NK-92 (cell line): ENCODE measurements at regions not wholly inside any gene's neighbourhood (a gene's known extent, or its start where the extent isn't known, plus 50 kb on each side); places are given as distances from the start of the nearest gene placed in this dataset.

ENCODE experiments used
- DNase-seq: peaks from one replicate; lab custom pipeline; 2025; ENCODE audit not compliant: unreplicated experiment; lab: John Stamatoyannopoulos, UW

DNA sequence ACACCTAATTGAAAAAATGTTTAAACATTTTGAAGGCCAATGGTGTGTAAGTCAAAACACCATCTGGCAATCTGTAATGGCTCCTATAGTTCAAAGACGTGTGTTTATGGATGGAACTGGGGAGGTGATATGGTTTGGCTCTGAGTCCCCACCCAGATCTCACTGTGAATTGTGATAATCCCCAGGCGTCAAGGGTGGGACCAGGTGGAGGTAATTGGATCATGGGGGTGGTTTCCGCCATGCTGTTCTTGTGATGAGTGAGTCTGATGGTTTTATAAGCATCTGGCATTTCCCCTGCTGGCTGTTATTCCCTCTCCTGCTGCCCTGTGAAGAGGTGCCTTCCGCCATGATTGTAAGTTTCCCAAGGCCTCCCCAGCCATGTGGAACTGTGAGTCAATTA is 52.2 kb downstream of the ADRA2C start:
- DNase-seq: no peak

DNA sequence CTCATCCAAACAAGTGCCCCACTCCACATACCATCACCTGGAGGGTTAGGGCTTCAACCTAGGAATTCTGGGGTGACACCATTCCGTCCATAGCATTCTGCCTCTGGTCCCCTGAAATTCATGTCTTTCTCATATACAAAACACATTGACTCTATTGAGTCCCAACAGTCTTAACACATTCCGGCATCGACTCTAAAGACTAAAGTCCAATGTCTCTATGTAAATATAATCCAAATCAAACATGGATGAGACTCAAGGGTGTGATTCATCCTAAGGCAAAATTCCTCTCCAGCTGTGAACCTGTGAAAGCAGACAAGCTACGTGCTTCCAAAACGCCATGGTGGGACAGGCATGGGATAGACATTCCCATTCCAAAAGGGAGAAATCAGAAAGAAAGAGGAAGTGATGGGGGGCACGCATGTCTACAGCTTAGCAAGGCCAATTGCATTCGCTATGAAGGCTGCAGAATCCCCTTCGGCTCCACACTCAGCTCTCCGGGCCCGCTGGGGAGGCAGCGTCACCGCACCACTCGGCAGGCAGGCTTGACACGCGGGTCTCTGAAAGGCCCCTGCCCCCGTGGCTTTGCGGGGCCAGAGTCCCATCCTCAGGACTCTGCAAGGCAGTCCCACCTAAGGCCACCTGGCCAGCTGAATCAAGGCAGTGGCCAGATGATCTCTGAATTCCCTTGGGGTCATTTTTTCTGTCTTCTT is 53.2 kb downstream of the ADRA2C start:
- no peak for DNase-seq

DNA sequence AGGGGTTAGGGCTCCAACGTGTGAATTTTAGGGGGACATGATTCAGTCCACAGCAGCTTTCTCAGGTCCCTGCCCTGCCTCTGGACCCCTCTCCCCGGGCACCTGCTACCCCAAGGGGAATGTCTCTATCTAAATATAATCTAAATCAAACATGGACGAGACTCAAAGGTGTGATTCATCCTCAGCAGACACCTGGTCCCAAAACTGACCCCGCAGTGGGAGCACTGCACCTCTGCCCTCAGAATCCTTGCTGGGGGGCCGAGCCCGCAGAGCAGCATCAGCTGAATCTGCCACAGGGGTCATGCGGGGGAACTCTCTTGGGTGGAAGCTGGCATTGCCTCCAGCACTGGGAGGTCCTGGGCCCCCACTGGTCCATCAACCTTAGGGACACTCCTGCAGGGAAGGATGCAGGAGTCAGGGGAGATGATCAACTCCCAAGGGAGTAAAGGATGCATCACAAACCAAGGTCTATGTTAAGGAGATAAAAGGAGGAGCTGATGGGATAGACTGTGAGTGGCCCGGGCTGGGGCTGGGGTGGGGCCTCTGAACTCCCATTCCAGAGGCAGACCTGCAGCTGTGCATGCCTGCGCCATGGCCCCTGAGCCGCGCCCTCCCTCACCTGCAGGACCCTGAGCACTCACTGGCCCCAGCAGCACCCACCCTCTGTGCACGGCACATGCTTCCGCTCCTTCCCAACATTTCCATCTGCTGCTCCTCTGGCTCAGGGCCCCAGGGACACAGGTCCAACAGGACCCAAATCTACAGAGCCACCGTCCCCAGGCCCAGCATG is 54.0 kb downstream of the ADRA2C start:
- no peak for DNase-seq

DNA sequence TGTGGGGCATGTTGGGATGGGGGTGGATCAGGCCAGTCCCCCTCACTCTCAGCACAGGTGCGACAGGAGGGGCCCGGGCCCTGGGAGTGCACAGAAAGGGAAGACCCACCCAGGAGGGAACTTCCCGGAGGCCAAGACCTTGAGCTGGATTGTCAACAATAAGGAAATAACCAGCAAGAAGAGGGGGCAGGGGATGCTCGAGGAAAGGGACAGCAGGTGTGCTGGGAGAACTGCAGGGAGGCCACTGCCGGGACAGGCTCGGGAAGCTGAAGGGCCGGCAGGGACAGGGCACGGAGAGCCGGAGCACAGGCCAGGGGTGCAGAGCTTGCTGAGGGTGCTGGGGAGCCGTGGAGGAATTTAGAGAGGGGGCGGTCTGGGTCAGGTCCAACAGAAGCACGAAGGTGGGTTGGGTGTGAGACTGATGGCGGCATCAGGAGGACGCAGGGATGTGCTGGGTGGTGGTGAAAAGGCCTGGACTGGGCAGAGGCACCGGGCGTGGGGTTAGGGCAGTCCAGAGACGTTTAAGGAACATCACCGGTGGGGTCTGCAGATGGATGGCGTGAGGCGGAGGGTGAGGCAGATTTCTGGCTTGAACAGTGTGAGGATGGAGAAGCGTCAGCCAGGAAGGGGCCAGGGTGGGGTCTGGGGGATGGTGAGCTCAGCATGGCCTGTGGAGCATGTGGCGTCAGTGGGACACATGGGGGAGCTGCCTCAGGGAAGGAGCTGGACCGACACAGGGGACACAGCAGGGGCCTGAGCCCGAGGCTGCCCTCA is 54.8 kb downstream of the ADRA2C start:
- no peak for DNase-seq

DNA sequence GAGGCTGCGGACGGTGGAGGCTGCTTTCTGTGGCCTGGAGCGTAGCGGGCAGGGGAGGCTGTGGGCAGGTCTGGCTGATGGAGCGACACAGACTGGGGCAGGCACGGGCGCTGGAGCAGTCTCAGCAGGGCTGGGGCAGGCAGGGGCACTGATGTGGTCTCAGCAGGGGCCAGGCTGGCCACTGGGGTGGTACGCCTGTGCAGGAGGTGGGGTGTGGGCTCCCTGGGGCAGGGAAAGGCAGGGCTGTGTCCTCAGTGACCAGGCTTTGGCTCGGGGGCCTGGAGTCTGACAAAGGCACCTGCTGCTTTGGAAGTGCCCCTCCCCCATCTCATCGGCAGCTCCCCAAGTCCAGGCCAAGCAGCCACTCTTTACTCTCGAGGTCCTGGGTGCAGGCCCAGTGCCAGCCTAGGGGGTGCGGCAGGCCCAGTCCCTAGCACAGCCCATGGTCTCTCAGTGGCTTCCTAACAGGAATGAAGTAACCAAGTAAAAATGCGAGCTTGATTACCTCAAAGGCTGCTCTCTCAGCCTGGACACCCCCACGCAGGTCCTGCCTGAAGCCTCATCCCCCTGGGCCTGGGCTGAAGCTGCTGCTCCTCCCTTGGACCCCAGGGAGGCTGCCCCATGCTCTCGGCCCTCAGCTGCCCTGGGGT is 55.5 kb downstream of the ADRA2C start:
- no peak for DNase-seq

DNA sequence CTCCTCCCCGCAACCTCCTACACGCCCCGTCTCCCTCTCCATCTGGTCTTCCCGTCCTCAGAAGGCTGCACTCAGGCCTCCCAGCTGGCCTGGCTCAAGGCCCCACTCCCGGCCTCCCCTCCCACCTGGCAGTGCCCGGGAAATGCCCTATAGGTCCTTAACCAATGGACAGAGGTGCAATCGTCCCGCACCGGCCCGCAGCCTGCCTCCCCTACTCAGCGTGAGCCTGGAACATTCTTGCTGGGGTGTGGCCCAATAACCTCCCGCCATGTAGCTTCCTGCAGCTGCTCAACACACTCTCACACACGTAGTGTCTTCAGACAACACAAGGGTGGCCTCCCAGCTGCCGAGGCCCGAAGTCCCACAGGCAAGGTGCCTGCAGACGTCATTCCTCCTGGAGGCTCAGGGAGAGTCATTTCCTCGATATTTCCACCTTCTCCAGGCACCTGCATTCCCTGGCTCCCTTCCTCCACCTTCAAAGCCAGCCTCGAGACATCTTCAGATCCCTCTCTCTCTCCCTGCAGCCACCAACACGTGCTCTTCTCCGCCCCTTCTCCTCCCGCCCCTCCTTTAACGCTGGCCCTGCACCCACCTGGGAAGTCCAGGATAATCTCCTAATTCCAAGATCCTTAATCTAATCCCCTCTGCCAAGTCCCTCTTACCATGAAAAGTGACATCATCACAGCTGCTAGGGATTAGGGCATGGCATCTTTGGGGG is 56.2 kb downstream of the ADRA2C start:
- DNase-seq: no peak

DNA sequence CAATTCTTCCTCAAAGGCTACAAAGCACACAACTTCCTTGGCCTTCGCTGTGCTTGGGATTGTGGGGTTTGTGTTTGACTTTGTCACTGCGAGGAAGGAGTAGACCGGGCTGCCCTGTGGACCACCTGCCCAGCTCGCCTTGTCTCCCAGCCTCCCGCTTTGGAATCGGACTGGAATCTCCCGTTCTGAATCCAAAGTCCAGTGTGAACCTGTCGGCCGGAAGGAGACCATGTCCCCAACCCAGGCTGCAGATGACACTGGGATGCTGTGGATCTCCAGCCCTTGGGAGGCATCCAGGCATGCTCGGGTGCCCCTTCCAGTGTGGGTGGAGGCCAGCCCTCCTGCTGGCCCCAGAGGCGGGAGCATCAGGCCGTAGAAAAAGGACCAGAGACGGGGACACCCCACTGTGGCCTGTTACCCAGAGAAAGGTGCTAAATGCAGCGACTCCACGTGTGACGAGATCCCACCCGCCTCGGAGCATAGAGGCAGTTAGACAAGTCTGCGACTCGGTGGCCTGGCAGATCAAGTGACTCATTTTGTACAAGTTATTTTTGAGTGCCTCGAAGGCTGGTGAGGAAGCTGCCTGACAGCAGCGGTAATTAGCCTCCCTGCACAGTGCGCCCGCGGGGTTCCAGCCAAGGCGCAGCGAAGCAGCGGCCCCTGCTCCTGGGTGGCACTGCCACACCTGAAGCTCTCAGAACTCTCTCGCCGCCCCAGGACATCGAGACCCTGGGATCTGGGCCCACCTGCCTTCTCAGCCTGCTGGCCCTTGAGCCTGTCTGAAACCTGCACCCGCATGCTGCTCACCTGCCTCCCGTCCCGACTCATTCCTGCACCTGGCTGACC is 57.5 kb downstream of the ADRA2C start:
- no peak for DNase-seq

DNA sequence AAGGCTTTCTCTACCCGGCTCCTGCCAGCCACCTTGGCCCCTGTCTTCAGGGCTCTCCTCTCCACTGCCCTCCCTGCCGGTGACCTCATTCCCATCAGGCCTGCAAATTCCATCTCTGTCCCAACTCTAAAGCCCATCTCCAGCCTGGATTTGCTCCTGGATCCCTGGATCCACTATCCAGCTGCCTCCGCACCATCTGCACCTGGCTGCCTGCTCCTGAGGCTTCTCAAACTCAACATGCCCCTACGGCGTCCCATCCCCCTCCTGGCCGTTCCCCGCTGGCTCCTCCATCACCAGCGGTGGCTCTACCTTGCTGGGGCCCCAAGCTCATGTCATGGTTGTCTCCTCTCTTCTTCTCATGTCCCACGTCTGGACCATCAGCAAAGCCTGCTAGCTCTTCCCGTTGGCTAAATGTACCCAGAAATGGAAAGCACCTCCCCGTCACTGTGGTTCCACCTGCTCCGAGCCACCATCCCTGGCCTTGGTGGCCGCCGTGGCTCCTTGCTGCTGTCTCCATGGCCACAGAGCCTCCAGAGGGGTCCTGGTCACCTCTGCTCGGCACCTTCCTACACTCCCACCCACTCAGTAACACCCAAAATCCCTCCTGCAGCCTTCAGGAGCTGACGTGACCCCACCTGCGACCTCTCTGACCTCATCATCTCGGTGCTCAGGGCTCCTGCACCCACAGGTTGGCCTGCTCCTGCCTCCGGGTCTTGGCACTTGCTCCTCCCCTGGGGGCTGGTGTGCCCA is 58.5 kb downstream of the ADRA2C start:
- no peak for DNase-seq

DNA sequence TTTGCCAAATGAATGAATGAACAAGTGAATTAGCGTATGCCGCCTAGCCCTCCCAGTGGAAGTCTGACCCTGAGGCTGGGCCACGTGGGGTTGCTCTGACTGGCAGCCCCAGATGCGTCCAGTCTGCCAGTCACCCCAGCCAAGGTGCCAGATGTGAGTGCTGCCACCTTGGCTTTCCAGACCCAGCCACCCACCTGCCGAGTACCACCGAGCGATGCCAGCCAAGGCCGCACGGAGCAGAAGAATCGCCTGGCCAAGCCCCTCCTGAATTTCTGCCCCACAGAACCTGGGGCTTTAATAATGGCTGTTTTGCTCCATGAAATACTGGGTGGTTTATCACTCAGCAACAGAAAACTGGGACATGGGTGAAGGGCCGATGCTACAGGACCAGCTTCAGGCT is 59.3 kb downstream of the ADRA2C start:
- DNase-seq: no peak

DNA sequence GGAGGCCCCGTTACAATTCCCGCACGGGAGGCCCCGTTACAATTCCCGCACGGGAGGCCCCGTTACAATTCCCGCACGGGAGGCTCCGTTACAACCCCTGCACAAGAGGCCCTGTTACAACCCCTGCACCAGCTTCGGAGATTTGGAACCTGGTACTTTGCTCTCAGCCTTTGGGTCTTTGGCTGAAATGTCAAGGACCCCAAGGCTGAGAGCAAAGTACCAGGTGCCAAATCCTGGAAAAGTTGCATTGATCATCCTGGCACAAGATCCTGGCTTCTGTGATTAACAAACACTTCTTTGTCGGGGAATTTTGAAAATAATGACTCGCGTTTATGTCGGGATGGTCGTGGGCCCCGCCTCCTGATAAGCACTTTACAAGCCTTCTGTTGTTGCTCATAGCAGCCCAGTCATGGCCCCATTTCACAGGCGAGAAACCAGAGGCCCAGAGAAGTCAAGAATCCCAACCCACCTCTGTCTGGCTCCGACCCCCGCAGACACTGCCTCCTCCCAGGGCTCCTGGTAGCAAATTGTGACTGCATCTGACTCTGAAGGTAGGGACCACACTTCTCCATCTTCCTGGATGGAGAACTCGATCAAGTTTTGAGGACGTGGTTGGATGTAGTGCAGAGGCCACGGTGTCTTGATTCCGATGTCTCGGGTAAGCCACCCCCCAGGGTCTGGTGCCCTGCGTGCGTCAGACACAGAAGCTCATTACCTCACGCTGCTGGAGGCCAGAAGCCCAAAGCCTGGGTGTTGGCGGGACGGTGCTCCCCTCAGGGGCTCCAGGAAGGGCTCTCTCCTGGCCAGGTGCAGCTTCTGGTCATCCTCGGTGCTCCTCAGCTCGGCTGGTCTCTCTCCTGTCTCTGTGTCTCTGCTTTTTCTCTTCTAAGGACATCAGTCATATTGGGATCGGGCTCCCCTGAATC is 60.3 kb downstream of the ADRA2C start:
- DNase-seq: no peak

DNA sequence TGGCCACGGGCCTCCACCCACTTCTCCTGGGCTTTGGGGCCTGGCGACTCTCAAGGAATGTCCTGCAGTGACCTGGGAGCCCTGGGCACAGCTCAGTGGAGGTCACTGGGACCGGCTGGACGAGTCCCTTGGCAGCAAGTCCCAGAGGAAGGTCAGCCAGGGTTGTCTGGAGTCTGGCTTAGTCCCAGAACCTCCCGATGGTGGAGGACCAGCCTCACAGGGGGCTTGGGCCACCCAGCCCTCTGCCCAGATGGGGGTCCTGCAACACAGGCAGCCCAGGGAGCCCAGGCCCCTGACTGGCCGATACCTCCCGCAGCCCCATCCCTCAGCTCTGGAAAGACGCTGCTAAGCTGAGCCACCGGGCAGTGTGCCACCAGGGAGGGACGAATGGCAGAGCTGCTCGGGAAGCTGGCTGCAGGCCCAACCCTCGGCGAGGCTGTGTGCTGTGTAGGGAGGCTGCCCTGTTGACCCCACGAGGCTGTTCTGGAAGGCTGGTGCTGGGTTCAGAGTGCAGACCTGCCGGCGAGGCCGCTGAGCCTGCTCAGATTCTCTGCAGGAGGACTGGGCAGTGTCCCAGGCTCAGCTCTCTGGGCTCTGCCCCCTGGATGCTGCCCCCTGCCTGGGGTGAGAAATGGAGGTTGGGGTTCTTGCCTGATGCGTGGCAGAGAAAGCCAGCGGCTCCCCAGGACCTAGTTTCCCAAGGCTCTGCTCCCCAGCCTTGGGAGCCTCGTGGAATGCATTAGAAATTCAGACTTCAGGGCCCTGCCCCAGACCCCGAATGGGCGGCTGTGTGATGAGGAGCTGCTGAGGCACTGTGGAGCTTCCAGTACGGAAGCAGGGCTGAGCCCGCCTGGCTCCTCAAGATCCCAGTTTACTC is 61.7 kb downstream of the ADRA2C start:
- DNase-seq: no peak

DNA sequence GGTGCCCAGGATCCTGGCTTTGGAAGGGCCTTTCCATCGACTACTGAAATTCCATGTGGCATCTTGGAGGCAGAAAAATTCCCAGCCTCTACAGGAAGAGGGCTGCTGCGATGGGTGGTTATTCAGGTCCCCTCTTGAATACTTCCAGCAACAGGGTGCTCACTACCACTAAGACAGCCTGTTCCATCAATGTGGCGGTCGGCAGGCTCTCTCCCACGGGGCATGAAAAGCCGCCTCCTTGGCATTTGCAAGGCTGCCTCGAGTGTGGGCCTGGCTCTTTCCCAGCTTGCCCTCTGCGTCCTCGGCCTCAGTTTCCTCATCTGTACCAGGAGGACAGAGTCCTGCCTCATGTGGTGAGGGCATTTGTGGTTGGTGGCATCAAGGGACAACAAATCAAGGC is 62.4 kb downstream of the ADRA2C start:
- DNase-seq: no peak

DNA sequence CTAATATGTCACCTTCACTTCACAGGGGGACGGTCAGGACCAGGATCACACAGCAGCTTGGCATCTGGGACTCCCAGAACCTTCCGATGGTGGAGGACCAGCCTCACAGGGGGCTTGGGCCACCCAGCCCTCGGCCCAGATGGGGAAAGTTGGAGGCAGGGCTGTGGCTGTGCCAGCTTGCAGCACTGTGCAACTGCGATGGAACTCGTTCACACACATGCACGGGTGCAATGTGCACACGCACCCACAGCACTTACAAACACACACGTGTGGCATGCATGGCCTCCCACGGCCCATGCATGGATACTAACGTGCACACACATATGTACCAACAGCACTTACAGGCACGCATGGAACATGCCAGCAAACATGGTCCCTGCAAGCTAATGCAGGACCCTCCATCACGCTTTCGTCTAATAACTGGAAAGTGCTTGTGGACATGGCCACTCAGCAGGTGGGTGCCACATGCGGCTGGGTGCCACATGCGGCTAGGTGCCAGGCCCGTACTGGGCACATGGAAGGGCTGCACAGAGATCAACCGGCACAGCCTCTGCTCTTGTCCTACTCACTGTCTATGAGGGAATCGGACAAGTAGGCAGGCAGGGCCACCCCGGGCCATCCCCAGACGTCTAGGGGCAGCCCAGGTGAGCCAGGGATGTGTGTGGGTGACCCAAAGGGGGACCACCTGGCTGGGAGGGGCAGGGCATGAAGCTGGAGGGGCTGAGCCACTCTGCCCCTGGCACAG is 63.2 kb downstream of the ADRA2C start:
- DNase-seq: no peak

DNA sequence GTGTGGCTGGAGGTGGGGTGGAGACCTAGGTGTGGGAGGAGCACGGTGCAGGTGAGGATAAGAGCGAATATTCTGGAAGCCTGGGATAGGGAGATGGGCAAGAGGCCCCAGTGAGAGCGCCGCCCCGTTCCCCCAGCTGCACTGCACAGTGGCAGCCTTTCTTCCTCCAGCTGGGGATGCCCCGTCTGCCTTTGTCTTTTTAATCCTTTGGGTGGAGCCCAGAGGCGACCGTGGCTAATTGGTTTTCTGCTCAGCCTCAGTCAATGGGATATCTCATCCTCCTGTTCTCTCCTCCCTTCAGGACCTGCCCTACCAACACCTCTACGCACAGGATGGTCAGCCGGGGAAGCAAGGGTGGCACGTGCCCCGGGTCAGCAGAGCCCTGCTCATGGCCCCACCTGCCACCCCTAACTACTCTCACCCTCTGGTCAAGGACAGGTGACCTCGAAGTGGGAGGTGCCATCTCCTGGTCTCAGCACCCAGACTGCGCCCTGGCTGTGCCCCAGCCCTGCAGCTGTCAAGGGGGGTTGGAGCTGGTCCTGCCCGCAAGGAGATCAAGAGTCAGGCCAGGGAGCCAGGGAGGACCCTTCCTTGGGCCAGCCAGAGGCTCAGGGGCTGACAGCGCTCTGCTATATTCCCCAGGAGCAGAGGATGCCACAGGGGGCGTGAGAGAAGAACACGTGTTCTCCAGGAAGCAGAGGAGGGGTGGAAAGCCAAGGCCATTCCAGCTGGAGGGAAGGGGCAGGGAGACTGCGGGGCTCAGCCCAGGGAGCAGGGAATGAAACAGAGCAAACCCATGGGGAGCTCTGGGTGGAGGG is 64.0 kb downstream of the ADRA2C start:
- DNase-seq: no peak

DNA sequence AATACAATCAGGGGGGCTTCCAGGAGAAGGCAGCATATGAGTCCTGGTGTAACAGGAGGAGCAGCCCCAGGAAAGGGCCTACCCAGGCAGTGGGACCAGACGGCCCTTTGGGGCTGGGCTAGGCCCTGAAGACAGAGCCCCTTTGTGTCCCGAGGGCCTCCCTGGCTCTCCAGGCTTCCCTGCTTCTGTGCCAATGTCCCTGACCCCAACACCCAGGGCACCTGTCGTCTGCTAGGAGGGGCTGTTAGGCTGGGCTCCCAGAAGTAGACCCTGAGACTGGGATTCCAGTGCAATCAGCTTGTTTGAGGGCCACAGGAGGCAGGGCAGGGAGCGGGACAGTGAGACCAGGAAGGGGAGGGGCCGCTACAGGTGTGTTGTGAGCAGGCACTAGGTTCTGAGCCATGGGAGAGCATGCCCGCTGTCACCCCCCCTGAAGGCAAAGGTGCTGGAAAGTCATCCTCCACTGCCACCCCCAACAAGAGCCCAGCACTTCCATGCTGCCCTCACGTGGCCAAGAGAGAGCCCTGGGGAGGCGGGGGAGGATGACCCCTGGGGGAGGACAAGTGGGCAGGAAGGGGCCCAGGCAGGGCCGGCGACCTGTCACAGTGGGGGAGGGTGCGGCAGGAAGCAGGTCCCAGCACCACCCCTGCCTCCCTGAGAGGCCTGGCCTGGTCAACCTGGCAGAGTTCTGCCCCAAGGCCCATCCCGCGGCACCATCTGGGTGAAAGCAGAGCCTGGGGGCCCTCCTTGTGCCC is 64.8 kb downstream of the ADRA2C start:
- no peak for DNase-seq
